ENCODE measurements at regions not wholly inside any gene's neighbourhood (a gene's known extent, or its start where the extent isn't known, plus 50 kb on each side); places are given as distances from the start of the nearest gene placed in this dataset.

GRCh38 chr1:82116105-82116504, 315.4 kb downstream of the ADGRL2 start:
- no peak for DNase-seq
- no peak overlapping the region for H3K27ac ChIP-seq
- ATAC-seq: no peak
- intact Hi-C loops (cut with DNase I): no loop called here
- no peaks in the 10 kb centered on the region for H3K36me3 ChIP-seq
- no peak overlapping the region for H3K4me3 ChIP-seq
- no peaks in the 10 kb centered on the region for H3K9me3 ChIP-seq
- no peaks in the 10 kb centered on the region for H3K27me3 ChIP-seq
- no peak for TF ChIP-seq CTCF (IDR thresholded peaks at IDR 0.05)
- H3K4me1 ChIP-seq: no peaks in the 10 kb centered on the region

- ATAC-seq (no peak), DNase-seq (no peak)
- intact Hi-C loops (cut with DNase I): no loop called here
- Histone ChIP-seq H3K36me3 (no peaks in the 10 kb centered on the region), H3K9me3 (no peaks in the 10 kb centered on the region), H3K27me3 (no peaks in the 10 kb centered on the region), H3K4me3 (no peak overlapping the region), H3K4me1 (no peaks in the 10 kb centered on the region), H3K27ac (no peak overlapping the region)
- TF ChIP-seq CTCF (IDR thresholded peaks at IDR 0.05): no peak
Observed at GRCh38 chr1:82114887-82115286, 314.2 kb downstream of the ADGRL2 start.

GRCh38 chr1:82110366-82111254, 309.9 kb downstream of the ADGRL2 start:
- peak in 2 of 4 donors; percentile 39 to 60 for DNase-seq
- H3K27ac ChIP-seq: no peak overlapping the region
- no peaks in the 10 kb centered on the region for H3K4me1 ChIP-seq
- H3K4me3 ChIP-seq: no peak overlapping the region
- TF ChIP-seq CTCF (IDR thresholded peaks at IDR 0.05): no peak
- no peaks in the 10 kb centered on the region for H3K27me3 ChIP-seq
- no peaks in the 10 kb centered on the region for H3K36me3 ChIP-seq
- no peaks in the 10 kb centered on the region for H3K9me3 ChIP-seq
- ATAC-seq: no peak
- intact Hi-C loops (cut with DNase I): no loop called here

- no peak for DNase-seq
- no peak for ATAC-seq
- Histone ChIP-seq H3K9me3 (peaks cover 0 to 7% of the 10 kb centered on the region in 2 donors), H3K4me1 (no peaks in the 10 kb centered on the region), H3K27me3 (no peaks in the 10 kb centered on the region), H3K27ac (no peak overlapping the region), H3K36me3 (no peaks in the 10 kb centered on the region), H3K4me3 (no peak overlapping the region)
- TF ChIP-seq CTCF (IDR thresholded peaks at IDR 0.05): no peak
- intact Hi-C loops (cut with DNase I): no loop called here
Observed at GRCh38 chr1:82108843-82109242, 308.1 kb downstream of the ADGRL2 start.

- DNase-seq (no peak), ATAC-seq (no peak)
- Histone ChIP-seq H3K4me3 (no peak overlapping the region), H3K27ac (no peak overlapping the region), H3K27me3 (no peaks in the 10 kb centered on the region), H3K4me1 (no peaks in the 10 kb centered on the region), H3K9me3 (peaks cover 0 to 7% of the 10 kb centered on the region in 2 donors), H3K36me3 (no peaks in the 10 kb centered on the region)
- TF ChIP-seq CTCF (IDR thresholded peaks at IDR 0.05): no peak
- intact Hi-C loops (cut with DNase I): no loop called here
Observed at GRCh38 chr1:82106672-82107071, 305.9 kb downstream of the ADGRL2 start.

All from left lung (tissue), 4 donors.